EL (cell line): ENCODE measurements at regions not wholly inside any gene's neighbourhood (a gene's known extent, or its start where the extent isn't known, plus 50 kb on each side); places are given as distances from the start of the nearest gene placed in this dataset.
"Not testable (repeated sequence)": the region's sequence is repeated elsewhere in the genome, so short reads cannot be mapped to it uniquely, and the experiment has no call there.

Source experiments
- DNase-seq: peaks from one replicate; pipeline ENCODE4 v3.0.0-alpha.2; 2016

- peak; percentile 87 for DNase-seq
These were observed 114.7 kb upstream of the EGFR start for GRCh38 chr7:54904130-54904529.

- DNase-seq, result peak; percentile 53
These were observed 113.8 kb upstream of the EGFR start for GRCh38 chr7:54904986-54905385.

- DNase-seq, result no peak
These were observed 111.9 kb upstream of the EGFR start for GRCh38 chr7:54906963-54907362.

- DNase-seq, result no peak
These were observed 110.8 kb upstream of the EGFR start for GRCh38 chr7:54907981-54908380.

- no peak for DNase-seq
These were observed 109.9 kb upstream of the EGFR start for GRCh38 chr7:54908760-54909438.

- DNase-seq, result no peak
These were observed 102.8 kb upstream of the EGFR start for GRCh38 chr7:54915870-54916598.

GRCh38 chr7:54917613-54918391 is 101.0 kb upstream of the EGFR start:
- DNase-seq, result no peak

GRCh38 chr7:54921116-54921515 is 97.7 kb upstream of the EGFR start:
- peak; percentile 23 for DNase-seq

GRCh38 chr7:54931532-54931931 is 87.3 kb upstream of the EGFR start:
- no peak for DNase-seq

GRCh38 chr7:54932818-54933543 is 85.8 kb upstream of the EGFR start:
- peak; percentile 87 for DNase-seq

GRCh38 chr7:54933643-54934042 is 85.2 kb upstream of the EGFR start:
- no peak for DNase-seq

- no peak for DNase-seq
These were observed 78.1 kb upstream of the EGFR start for GRCh38 chr7:54940748-54941147.

GRCh38 chr7:54944179-54944578 is 74.6 kb upstream of the EGFR start:
- DNase-seq, result peak; percentile 71

GRCh38 chr7:54946271-54946670 is 72.5 kb upstream of the EGFR start:
- DNase-seq, result no peak

- no peak for DNase-seq
These were observed 72.1 kb upstream of the EGFR start for GRCh38 chr7:54946764-54947163.

- DNase-seq, result no peak
These were observed 71.6 kb upstream of the EGFR start for GRCh38 chr7:54947266-54947665.

- DNase-seq, result not testable (repeated sequence)
These were observed 69.3 kb upstream of the EGFR start for GRCh38 chr7:54949514-54949913.

- DNase-seq, result no peak
These were observed 63.5 kb upstream of the EGFR start for GRCh38 chr7:54955296-54955695.

GRCh38 chr7:54955696-54956420 is 63.0 kb upstream of the EGFR start:
- DNase-seq, result no peak

- no peak for DNase-seq
These were observed 62.0 kb upstream of the EGFR start for GRCh38 chr7:54956865-54957264.

- DNase-seq, result peak; percentile 45
These were observed 58.3 kb upstream of the EGFR start for GRCh38 chr7:54960517-54960916.

- DNase-seq, result no peak
These were observed 57.4 kb upstream of the EGFR start for GRCh38 chr7:54961391-54961790.
